Panc1 (cell line): ENCODE measurements at regions not wholly inside any gene's neighbourhood (a gene's known extent, or its start where the extent isn't known, plus 50 kb on each side); places are given as distances from the start of the nearest gene placed in this dataset.

Source experiments
- ATAC-seq: fragments of 200-7000 bp; cut with Tn5 transposase; 2 replicates; pipeline ENCODE4 v1.9.1; 2020; ENCODE audit warnings: mild to moderate bottlenecking, moderate library complexity
- BruUV-seq: library from RNA; stranded (reverse); fragments of 400-500 nt; replicated peaks from 2 replicates; lab custom pipeline; 2021; lab: Mats Ljungman, UMichigan
- CTCF ChIA-PET: fragments of 300-600 bp; sonication (Branson Sonifier 250); formaldehyde crosslinking; loops from one replicate; lab custom pipeline; 2022; ENCODE audit warnings: antibody characterized with exemption; lab: Charles Lee
- POLR2A ChIA-PET: fragments of 300-600 bp; sonication (Branson Sonifier 250); formaldehyde crosslinking; loops from one replicate; lab custom pipeline; 2022; ENCODE audit warnings: antibody characterized with exemption; lab: Charles Lee
- DNase-seq: peaks from one replicate; pipeline ENCODE4 v3.0.0-alpha.2; 2010; ENCODE audit warnings: low read depth, low spot score
- H3K27ac ChIP-seq: 2 replicates; pipeline ENCODE4 v1.5.1; 2011; ENCODE audit warnings: mild to moderate bottlenecking, low read length, inconsistent platforms
- H3K27me3 ChIP-seq: fragments of 200-500 bp; sonication (Bioruptor generic); 2 replicates; pipeline ENCODE4 v1.6.0; 2014; ENCODE audit warnings: low read length, inconsistent platforms; ENCODE audit not compliant: control insufficient read depth, insufficient read depth
- H3K36me3 ChIP-seq: fragments of 200-500 bp; sonication (Bioruptor generic); 2 replicates; pipeline ENCODE4 v1.5.1; 2014; ENCODE audit warnings: inconsistent platforms, mild to moderate bottlenecking, low read length, moderate library complexity; ENCODE audit not compliant: control insufficient read depth, insufficient read depth
- H3K4me1 ChIP-seq: 2 replicates; pipeline ENCODE4 v1.5.1; 2011; ENCODE audit warnings: inconsistent platforms, mild to moderate bottlenecking, low read length, moderate library complexity; ENCODE audit not compliant: control insufficient read depth, insufficient read depth
- H3K4me3 ChIP-seq, 2 experiments: 2 replicates each; pipeline ENCODE4 v1.5.1; 2011 to 2012; ENCODE audit warnings: low read depth in 2 of 2, low read length in 2 of 2, mild to moderate bottlenecking in 2 of 2, inconsistent platforms in 1 of 2, moderate library complexity in 1 of 2
- H3K9me3 ChIP-seq: fragments of 200-500 bp; sonication (Bioruptor generic); 2 replicates; pipeline ENCODE4 v1.5.1; 2014; ENCODE audit warnings: low read depth, mild to moderate bottlenecking, inconsistent platforms, low read length, moderate library complexity; ENCODE audit not compliant: control insufficient read depth, insufficient read depth
- CTCF ChIP-seq: fragments of 450-650 bp; IDR thresholded peaks from 2 replicates; pipeline ENCODE4 v1.5.1; 2017; ENCODE audit warnings: mild to moderate bottlenecking
- POLR2AphosphoS5 ChIP-seq: IDR thresholded peaks from 2 replicates; pipeline ENCODE4 v1.6.1; 2012; ENCODE audit warnings: mild to moderate bottlenecking, low read depth, low read length, moderate library complexity
- REST ChIP-seq, 2 experiments: IDR thresholded peaks; 2 replicates each; pipeline ENCODE4 v1.6.1; 2011 to 2012; ENCODE audit warnings: low read depth in 2 of 2, control low read depth in 1 of 2, low read length in 1 of 2, mild to moderate bottlenecking in 1 of 2, moderate library complexity in 1 of 2; ENCODE audit not compliant: insufficient read depth in 1 of 2
- SIN3A ChIP-seq: IDR thresholded peaks from 2 replicates; pipeline ENCODE4 v1.6.1; 2012; ENCODE audit warnings: low read depth, mild to moderate bottlenecking, low read length, moderate library complexity, borderline replicate concordance; ENCODE audit not compliant: insufficient read depth
- TCF7L2 ChIP-seq: IDR thresholded peaks from 2 replicates; pipeline ENCODE4 v1.6.1; 2011; ENCODE audit warnings: mild to moderate bottlenecking, low read depth, low read length, inconsistent platforms
- in situ Hi-C: cut with HindIII; loops from 2 replicates; pipeline ENCODE4 v1.10.0; 2016; ENCODE audit warnings: low sequenced_read_pairs, low pct_unique_long_range_greater_than_20kb
- intact Hi-C: fragments of 100-400 bp; cut with micrococcal nuclease; formaldehyde crosslinking; loops from one replicate; pipeline ENCODE4 v1.10.0; 2022; ENCODE audit not compliant: unreplicated experiment

- no peaks in the 10 kb centered on the region for H3K9me3 ChIP-seq
- in situ Hi-C loops: no loop called here
- peaks cover 3% of the 10 kb centered on the region; the same call in 1 of the 2 replicates for H3K4me1 ChIP-seq
- H3K36me3 ChIP-seq: no peaks in the 10 kb centered on the region
- CTCF ChIA-PET: no interaction called here
- POLR2A ChIA-PET: no interaction called here
- H3K4me3 ChIP-seq: peak overlapping the region; percentile 3 to 35; a peak in 3 of 4 replicates
- no peak overlapping the region for H3K27ac ChIP-seq
- intact Hi-C loops: no loop called here
- no peak for TF ChIP-seq POLR2AphosphoS5
- no peak for TF ChIP-seq REST (IDR thresholded peaks at IDR 0.05; ENCODE audit: insufficient read depth in 1 of 2, low read depth in 2 of 2, low read length in 1 of 2)
- no peak for TF ChIP-seq CTCF
- TF ChIP-seq TCF7L2: no peak
- no peak for TF ChIP-seq SIN3A
- no peaks in the 10 kb centered on the region for H3K27me3 ChIP-seq
- no peak for DNase-seq
- ATAC-seq: no peak
- BruUV-seq: no TSS peak
Measured at GRCh38 chr6:68040780-68041179, 594.3 kb upstream of the ADGRB3 start.

GRCh38 chr6:68040312-68040778, 594.7 kb upstream of the ADGRB3 start:
- in situ Hi-C loops (no loop called here), intact Hi-C loops (no loop called here)
- BruUV-seq: no TSS peak
- no peak for TF ChIP-seq TCF7L2
- TF ChIP-seq POLR2AphosphoS5: no peak
- TF ChIP-seq SIN3A: no peak
- TF ChIP-seq CTCF: no peak
- TF ChIP-seq REST (IDR thresholded peaks at IDR 0.05; ENCODE audit: insufficient read depth in 1 of 2, low read depth in 2 of 2, low read length in 1 of 2): no peak
- Histone ChIP-seq H3K36me3 (no peaks in the 10 kb centered on the region), H3K27me3 (no peaks in the 10 kb centered on the region), H3K9me3 (no peaks in the 10 kb centered on the region), H3K27ac (no peak overlapping the region), H3K4me1 (peaks cover 3% of the 10 kb centered on the region; the same call in 1 of the 2 replicates), H3K4me3 (peak overlapping the region; percentile 3 to 35; a peak in 3 of 4 replicates)
- POLR2A ChIA-PET: no interaction called here
- ATAC-seq: no peak
- CTCF ChIA-PET: no interaction called here
- no peak for DNase-seq
